CMK (cell line): ENCODE measurements at regions not wholly inside any gene's neighbourhood (a gene's known extent, or its start where the extent isn't known, plus 50 kb on each side); places are given as distances from the start of the nearest gene placed in this dataset.
"Not testable (repeated sequence)": the region's sequence is repeated elsewhere in the genome, so short reads cannot be mapped to it uniquely, and the experiment has no call there.

ENCODE experiments used
- DNase-seq: peaks from one replicate; pipeline ENCODE4 v3.0.0-alpha.2; 2010; ENCODE audit warnings: low read depth

- no peak for DNase-seq
These were observed 104.3 kb upstream of the ARRDC3 start for GRCh38 chr5:91487420-91487819.

GRCh38 chr5:91486638-91487037, 103.5 kb upstream of the ARRDC3 start:
- no peak for DNase-seq

GRCh38 chr5:91484662-91485061, 101.5 kb upstream of the ARRDC3 start:
- DNase-seq = no peak

- DNase-seq = not testable (repeated sequence)
These were observed 96.3 kb upstream of the ARRDC3 start for GRCh38 chr5:91479376-91479775.

GRCh38 chr5:91478096-91478495, 95.0 kb upstream of the ARRDC3 start:
- no peak for DNase-seq

GRCh38 chr5:91477408-91477807, 94.3 kb upstream of the ARRDC3 start:
- DNase-seq = no peak

GRCh38 chr5:91474201-91474600, 91.1 kb upstream of the ARRDC3 start:
- no peak for DNase-seq

- DNase-seq = no peak
These were observed 89.5 kb upstream of the ARRDC3 start for GRCh38 chr5:91472631-91473030.

- DNase-seq = no peak
These were observed 86.5 kb upstream of the ARRDC3 start for GRCh38 chr5:91469517-91470165.

- no peak for DNase-seq
These were observed 85.7 kb upstream of the ARRDC3 start for GRCh38 chr5:91468651-91469422.

GRCh38 chr5:91464886-91465646, 81.9 kb upstream of the ARRDC3 start:
- DNase-seq = no peak

GRCh38 chr5:91457681-91458058, 74.6 kb upstream of the ARRDC3 start:
- DNase-seq = no peak

- DNase-seq = no peak
These were observed 74.0 kb upstream of the ARRDC3 start for GRCh38 chr5:91456928-91457680.

- DNase-seq = no peak
These were observed 66.0 kb upstream of the ARRDC3 start for GRCh38 chr5:91449083-91449482.

GRCh38 chr5:91448079-91448478, 65.0 kb upstream of the ARRDC3 start:
- not testable (repeated sequence) for DNase-seq

- DNase-seq = not testable (repeated sequence)
These were observed 63.8 kb upstream of the ARRDC3 start for GRCh38 chr5:91446880-91447279.

- no peak for DNase-seq
These were observed 60.8 kb upstream of the ARRDC3 start for GRCh38 chr5:91443761-91444467.

GRCh38 chr5:91443023-91443422, 59.9 kb upstream of the ARRDC3 start:
- no peak for DNase-seq

- DNase-seq = no peak
These were observed 58.0 kb upstream of the ARRDC3 start for GRCh38 chr5:91441082-91441481.

- DNase-seq = no peak
These were observed 55.8 kb upstream of the ARRDC3 start for GRCh38 chr5:91438871-91439270.

GRCh38 chr5:91436241-91436640, 53.1 kb upstream of the ARRDC3 start:
- no peak for DNase-seq

- no peak for DNase-seq
These were observed 51.2 kb upstream of the ARRDC3 start for GRCh38 chr5:91434348-91434747.
